Testis (tissue), 2 donors: ENCODE measurements at regions not wholly inside any gene's neighbourhood (a gene's known extent, or its start where the extent isn't known, plus 50 kb on each side); places are given as distances from the start of the nearest gene placed in this dataset.
"Not testable (repeated sequence)": the region's sequence is repeated elsewhere in the genome, so short reads cannot be mapped to it uniquely, and the experiment has no call there.

Experiments
- POLR2A ChIP-seq: fragments of 450-650 bp; IDR thresholded peaks from one replicate; pipeline ENCODE4 v1.6.1; 2017; ENCODE audit warnings: antibody characterized with exemption, mild to moderate bottlenecking, moderate library complexity
- TF ChIP-seq, protein P1 (sequence below), 3 experiments: fragments of 450-650 bp in 2 of 3; fragments of 200-600 bp in 1 of 3; sonication (generic) in 1 of 3; IDR thresholded peaks; one replicate each; pipeline ENCODE4 v1.5.1; 2016 to 2019; ENCODE audit warnings: antibody characterized with exemption in 3 of 3, mild to moderate bottlenecking in 2 of 3, moderate library complexity in 1 of 3

GRCh38 chrY:11014229-11014628, 1486.5 kb downstream of the TSPY10 start:
- TF ChIP-seq, protein P1, sequence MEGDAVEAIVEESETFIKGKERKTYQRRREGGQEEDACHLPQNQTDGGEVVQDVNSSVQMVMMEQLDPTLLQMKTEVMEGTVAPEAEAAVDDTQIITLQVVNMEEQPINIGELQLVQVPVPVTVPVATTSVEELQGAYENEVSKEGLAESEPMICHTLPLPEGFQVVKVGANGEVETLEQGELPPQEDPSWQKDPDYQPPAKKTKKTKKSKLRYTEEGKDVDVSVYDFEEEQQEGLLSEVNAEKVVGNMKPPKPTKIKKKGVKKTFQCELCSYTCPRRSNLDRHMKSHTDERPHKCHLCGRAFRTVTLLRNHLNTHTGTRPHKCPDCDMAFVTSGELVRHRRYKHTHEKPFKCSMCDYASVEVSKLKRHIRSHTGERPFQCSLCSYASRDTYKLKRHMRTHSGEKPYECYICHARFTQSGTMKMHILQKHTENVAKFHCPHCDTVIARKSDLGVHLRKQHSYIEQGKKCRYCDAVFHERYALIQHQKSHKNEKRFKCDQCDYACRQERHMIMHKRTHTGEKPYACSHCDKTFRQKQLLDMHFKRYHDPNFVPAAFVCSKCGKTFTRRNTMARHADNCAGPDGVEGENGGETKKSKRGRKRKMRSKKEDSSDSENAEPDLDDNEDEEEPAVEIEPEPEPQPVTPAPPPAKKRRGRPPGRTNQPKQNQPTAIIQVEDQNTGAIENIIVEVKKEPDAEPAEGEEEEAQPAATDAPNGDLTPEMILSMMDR (IDR thresholded peaks at IDR 0.05): not testable (repeated sequence)
- TF ChIP-seq POLR2A: not testable (repeated sequence)
